ENCODE measurements at regions not wholly inside any gene's neighbourhood (a gene's known extent, or its start where the extent isn't known, plus 50 kb on each side); places are given as distances from the start of the nearest gene placed in this dataset.
"Not testable (repeated sequence)": the region's sequence is repeated elsewhere in the genome, so short reads cannot be mapped to it uniquely, and the experiment has no call there.

DNA sequence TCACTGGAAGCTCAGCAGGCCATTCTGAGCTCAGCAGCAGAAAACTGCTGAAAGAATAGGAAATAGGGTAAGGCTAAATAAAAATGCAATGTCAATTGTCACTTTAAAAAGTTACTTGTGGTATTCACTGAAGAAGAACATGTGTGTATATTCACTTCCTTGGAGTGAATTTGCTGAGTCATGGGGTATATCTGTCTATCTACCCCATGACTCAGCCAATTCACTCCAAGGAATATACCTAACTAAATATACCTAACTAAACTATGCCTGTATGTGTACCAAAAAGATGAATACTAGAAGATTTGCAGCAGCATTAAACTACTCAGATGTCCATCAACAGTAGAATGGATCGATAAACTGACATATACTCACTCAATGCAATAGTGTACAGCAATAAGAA lies 69.5 kb upstream of the KCNAB1 start:
- DNase-seq = no peak

DNA sequence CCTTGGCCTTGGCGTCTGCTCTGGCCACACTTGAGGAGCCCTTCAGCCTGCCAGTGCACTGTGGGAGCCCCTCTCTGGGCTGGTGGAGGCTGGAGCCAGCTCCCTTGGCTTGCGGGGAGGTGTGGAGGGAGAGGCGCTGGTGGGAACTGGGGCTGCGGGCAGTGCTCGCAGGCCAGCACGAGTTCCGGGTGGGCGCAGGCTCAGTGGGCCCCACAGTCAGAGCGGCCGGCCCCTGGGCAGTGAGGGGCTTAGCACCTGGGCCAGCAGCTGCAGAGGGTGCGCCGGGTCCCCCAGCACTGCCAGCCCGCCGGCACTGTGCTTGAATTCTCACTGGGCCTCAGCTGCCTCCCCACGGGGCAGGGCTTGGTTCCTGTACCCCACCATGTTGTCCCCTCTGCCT lies 68.7 kb upstream of the KCNAB1 start:
- DNase-seq = no peak

DNA sequence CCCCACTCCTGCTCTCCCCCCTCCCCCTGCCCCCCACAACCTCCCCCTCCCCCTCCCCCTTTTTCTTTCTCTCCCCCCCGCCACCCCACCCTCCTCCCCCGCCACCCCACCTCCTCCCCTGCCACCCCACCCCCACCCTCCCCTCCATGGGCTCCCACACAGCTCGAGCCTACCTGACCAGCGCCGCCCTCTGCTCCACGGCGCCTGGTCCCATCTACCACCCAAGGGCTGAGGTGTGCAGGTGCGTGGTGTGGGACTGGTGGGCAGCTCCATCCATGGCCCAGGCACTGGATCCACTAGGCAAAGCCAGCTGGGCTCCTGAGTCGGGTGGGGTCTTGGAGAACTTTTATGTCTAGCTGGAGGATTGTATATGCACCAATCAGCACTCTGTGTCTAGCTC lies 68.3 kb upstream of the KCNAB1 start:
- DNase-seq = no peak

DNA sequence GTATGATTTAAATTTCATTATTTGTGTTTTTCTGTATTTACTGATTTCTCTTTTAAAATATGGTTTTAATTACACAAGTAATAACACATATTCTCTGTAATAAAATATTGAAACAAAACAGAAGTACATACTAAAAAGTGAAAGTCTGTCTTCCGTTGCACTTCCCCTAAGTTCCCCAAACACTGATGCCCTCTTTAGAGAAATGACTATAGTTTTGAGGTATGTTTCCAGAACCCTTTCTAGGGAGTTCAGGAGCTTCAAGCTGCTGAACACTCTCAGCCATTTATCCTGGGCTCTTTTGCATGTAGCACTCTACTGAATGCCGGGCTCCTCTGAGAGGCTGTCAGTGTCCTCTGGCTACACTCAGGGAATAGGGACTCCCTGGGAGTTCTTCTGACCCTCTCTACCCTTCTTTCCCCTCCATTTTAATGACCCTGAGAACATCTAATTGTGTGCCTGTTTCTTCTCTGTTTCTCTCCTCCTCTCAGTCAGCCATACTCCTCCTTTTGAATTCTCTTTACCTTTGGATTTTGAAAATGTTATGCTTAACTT lies 60.4 kb upstream of the KCNAB1 start:
- DNase-seq = no peak

DNA sequence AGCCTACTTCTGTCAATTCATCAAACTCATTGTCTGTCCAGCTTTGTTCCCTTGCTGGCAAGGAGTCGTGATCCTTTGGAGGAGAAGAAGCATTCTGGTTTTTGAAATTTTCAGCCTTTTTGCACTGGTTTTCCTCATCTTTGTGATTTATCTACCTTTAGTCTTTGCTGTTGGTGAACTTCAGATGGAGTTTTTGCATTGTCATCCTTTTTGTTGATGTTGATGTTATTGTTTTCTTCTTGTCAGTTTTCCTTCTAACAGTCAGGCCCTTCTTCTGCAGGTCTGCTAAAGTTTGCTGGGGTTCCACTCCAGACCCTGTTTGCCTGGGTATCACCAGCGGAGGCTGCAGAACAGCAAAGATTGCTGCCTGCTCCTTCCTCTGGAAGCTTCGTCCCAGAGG lies 52.2 kb upstream of the KCNAB1 start:
- not testable (repeated sequence) for DNase-seq

DNA sequence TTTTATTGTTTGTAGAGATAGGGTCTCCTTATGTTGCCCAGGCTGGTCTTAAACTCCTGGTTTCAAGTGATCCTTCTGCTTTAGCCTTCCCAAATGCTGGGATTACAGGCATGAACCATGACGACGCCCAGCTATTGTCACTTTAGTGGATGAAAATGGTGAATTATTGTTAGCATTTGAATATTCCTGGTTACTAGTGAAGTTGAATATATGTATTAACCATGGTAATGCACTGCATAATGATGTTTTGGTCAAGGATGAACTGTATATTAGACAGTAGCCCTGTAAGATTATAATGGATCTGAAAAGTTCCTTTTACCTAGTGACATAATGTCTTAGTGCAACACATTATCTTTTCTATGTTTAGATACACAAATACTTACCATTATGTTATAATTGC lies 50.4 kb upstream of the KCNAB1 start:
- DNase-seq = no peak

Measured in activated CD4-positive, alpha-beta T cell treated with anti-CD3 and anti-CD28 coated beads, Interleukin-2, amount 50 U/mL, for 1 hour (primary cell).